Activated CD8-positive, alpha-beta memory T cell treated with anti-CD3 and anti-CD28 coated beads for 4 hours (primary cell): ENCODE measurements at regions not wholly inside any gene's neighbourhood (a gene's known extent, or its start where the extent isn't known, plus 50 kb on each side); places are given as distances from the start of the nearest gene placed in this dataset.
"Not testable (repeated sequence)": the region's sequence is repeated elsewhere in the genome, so short reads cannot be mapped to it uniquely, and the experiment has no call there.

Source experiments
- DNase-seq, 2 donors: peaks; one replicate each; pipeline ENCODE4 v3.0.0-alpha.2; 2020; ENCODE audit warnings: low read depth in 2 of 2

DNA sequence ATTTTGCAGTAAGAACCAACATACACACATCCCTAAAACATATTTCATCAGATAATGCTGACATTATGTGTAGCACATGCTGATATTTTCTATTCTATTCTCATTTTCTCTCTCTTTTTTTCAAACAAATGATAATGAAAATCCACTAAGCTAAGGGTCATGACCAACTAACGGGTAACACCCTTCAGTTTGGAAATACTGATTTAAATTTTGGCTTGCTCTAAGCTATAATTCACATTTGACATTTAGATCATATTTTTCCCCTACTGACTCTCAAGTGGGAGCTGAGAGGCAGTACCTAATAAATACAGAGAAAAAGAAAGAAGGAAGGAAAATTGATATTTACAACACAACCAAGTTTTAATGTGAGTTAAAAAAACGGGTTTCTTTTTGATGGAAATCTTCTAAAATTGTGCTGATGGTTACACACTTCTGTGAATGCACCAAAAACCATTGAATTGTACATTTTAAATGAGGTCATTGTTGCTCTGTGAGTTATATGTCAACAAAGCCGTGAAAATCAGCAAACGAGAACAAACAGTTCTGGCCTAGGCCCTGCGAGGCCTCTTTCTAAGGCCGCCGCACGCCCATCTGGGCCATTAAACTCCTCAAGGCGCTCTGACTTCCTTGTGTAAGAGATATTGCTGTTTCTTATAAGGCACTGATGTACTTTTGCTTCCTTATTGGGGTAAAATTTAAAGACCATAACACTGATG is 124.2 kb downstream of the GALR1 start:
- no peak for DNase-seq

DNA sequence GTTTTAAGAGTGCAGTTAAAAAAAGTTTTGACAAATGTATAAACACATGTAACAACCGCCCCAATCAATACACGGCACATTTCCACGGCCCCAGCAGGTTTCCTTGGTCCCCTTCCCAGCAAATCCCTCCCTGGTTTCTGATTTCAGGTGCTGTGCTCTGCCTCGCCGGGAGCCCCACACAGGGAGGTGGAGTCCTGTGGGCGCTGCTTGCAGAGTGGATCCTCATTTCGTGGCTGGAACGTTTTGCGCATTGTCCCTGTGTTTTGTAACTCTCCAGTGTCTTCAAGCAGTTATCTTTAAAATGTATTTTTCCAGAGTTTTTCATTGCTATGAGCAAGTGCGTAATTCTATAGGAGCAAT is 124.8 kb downstream of the GALR1 start:
- DNase-seq = no peak

DNA sequence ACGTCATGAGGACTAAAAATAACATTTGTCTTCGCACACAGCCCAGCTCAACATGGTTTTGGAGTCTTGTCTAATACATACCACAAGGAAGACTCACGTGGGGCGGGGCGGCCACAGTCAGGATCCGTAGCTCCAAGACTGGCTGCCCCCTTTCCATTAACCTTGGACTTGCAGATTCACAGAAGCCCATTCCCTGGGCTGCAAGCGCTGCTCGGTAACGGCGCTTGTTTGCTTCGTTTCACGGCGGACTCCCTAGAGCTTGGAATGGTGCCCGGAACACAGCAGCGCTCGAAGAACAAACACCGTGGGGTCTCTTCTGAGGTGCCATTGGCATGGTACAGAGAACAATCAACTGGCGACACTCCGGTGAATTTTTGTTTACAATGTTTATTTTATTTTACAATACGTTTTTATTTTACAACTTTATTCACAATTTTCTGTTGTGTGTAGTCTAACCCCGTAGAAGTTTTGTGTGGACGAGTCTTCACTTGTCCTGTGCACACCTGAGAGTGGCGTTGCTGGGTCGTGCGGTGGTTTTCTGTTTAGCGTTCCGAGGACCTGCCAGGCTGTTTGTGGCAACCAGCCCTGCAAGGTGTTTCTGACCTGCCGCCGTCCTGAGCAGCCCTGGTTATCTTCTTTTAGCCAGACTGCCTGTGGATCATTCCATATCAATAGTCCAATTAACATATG is 126.5 kb downstream of the GALR1 start:
- no peak for DNase-seq

DNA sequence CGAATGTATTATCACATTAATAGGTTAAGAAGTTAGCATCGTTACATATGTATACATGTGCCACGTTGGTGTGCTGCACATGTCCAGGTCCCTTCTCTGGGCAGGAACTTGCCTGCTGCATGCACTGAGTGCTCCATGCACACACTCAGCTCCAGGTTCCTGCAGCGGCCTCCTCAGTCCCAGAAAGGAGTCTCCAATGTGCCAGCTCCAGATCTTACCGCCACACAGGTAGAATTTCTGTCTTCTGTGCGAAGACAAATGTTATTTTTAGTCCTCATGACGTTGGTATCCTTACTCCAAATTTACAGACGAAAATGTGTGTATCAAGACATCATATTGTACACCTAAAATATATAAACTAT is 127.1 kb downstream of the GALR1 start:
- no peak for DNase-seq

DNA sequence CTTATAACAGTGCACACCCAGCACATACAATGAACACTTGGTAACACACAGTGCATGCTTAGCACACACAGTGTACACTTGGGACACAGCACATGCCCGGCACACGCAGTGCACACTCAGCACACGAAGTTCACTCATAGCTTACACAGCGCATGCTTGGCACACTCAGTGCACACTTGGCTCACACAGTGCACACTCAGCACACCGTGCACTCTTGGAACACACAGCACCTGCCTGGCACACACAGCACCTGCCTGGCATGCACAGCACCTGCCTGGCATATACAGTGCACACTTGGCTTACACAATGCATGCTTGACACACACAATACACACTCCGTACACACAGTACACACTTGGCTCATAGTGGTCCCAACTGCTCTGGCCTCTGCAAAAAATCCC is 128.2 kb downstream of the GALR1 start:
- DNase-seq = no peak

DNA sequence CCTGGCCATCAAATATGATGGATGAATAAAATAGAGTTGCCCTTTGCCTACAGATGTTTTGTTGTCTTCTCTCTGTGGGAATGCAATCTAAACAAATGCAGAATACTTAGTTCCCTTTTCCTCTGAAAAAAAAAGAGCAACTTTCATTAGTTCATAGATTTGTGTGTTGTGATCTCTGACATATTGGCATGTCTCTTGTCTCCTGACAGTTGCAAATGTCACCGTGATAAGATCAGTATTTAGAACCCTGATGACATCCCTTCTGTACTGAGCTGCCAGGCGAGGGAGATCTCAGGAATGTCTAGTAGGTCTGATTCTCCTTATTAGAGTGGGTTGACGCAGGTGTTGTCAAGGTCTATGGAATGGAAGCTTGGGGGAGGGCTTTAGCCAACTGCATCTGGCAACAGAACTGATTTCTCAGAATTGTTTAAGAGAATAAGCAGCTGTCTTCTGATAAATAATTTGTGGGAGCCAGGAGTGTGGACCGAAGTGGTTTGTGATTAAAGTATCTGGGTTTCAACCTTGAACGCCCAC is 130.4 kb downstream of the GALR1 start:
- DNase-seq = no peak

DNA sequence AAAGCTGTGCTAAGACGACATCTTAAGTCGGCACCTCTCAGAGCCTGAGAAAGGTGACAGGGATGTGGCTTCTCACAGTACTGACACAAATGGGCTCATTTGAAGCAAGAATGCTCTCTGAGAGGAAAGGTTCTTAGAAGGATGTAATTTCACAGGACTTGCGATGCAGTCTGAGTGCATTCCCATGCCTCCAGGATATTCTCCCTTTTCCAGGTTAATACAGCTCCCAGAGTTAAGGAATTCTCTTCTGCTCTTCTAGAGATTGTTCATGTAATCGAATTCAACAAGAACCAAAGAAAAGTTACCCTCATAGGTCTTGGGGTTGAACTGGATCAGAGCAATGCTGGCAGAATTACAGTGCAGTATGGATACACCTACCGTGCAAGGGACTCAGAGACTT is 131.0 kb downstream of the GALR1 start:
- no peak for DNase-seq

DNA sequence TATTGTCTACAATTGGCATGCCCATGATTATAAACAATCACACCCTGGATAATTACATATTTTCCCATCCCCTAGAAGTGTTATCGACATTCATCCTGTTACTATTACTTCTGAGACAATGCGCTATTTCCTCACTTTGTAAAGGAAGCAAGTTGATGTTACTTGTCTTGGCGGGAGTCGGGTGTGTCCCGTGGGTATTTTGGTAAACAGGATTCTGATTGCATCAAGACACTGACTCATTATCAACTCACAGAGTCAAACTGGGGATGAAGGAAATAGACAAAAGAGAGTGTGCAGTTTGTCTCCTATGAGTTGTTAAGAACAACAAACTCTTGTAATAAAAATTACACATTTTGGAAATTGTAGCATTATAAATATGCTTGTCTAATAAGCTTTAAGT is 142.7 kb downstream of the GALR1 start:
- no peak for DNase-seq

DNA sequence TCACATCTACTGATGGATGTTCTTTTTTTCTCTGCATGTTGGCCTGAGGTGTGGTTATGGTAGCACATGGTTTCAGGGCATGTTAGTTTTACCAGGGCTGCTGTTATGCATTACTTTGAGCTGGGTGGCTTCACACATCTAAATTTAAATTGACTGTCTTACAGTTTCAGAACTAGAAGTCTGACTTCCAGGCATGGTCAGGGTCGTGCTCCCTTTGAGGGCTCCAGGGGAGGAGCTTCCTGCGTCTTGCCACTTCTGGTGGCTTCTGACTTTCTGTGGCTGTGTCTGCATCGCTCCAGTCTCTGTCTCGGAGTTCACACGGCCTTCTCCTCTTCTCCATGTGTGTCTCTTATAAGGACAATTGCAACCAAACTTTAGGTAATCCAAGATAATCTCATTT is 143.9 kb downstream of the GALR1 start:
- no peak for DNase-seq

DNA sequence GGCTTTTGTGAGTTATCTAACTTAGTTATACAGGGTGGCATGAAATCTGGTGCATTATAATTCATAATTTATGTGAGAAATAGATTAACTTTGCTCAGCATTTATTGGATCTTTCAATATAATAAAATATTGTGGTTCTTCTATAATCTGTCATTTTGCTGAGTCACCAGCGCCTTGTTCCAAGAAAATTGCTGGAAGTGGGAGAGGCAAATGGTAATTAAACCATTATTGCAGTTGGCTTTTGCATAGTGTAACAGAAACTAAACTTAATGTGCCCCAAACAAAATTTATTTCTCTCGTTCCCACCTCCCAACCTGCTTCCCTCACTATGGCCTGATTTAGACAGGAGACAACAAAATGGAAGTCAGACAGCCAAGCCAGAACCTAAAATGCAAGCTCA is 146.3 kb downstream of the GALR1 start:
- no peak for DNase-seq

DNA sequence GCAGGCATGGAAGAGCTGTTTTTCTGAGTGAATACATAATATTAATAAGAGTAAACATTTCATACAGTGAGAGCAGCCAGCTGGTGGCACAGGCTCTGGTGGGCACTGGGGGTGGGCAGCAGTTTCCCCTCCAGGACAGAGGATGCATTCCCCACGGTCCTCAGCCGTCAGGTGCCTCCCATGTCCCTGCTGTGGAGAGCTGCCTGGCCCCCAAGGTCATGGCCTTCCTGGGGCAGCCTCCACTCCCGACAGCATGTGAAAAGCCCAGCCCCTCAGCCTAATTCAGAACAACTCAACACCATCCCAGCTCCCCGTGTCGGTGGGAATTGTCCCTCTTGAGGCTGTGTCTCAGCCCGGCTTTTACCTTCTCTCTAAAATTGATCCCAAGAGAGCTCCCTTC is 147.4 kb downstream of the GALR1 start:
- DNase-seq = no peak

DNA sequence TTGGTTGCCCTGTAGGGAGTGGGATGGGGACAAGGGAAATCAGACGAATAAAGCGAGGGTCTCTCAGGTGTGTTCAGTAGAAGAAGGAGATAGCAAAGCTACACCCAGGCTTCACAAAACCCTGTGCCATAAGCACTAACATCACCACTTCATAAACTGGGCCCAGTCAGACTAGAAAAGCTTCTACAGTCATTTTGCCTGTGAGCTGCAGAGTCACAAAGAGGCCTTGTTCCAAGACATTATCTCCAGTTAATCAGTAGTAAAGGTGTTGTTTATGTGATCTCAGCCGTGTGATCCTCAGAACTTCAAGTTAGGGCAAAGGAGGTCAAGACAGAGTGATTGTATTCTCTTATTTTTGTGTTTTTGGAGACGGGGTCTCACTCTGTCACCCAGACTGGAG is 148.0 kb downstream of the GALR1 start:
- no peak for DNase-seq

DNA sequence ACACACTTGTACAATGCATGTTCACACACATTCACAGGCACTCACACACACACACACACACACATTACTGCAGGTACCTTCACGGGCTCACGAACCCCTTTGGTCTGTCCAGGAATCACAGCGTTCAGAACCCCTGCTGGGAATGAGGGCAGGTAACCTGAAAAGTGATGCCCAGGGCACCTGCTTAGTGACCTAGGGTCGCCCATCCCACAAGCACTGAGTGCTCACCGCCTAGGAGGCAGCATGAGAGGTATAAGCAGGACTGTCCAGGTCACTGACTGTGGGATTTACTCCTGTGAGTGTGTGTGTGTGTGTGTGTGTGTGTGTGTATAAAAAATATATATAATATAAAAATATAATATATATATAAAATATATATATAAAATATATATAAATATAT is 150.9 kb downstream of the GALR1 start:
- no peak for DNase-seq

DNA sequence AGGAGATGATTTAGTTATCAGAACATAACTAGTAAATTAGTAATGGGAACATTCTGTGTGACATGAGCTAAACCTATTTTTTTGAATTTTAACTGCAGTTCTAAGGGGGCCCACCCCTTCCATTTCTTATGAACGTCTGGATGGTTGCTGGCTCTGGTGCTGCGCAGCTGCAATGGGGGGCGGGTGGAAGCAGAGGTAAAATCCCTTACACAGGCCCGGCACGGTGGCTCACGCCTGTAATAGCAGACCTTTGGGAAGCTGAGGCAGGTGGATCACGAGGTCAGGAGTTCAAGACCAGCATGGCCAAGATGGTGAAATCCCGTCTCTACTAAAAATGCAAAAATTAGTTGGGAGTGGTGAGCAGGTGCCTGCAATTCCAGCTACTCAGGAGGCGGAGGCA is 151.5 kb downstream of the GALR1 start:
- DNase-seq = no peak

DNA sequence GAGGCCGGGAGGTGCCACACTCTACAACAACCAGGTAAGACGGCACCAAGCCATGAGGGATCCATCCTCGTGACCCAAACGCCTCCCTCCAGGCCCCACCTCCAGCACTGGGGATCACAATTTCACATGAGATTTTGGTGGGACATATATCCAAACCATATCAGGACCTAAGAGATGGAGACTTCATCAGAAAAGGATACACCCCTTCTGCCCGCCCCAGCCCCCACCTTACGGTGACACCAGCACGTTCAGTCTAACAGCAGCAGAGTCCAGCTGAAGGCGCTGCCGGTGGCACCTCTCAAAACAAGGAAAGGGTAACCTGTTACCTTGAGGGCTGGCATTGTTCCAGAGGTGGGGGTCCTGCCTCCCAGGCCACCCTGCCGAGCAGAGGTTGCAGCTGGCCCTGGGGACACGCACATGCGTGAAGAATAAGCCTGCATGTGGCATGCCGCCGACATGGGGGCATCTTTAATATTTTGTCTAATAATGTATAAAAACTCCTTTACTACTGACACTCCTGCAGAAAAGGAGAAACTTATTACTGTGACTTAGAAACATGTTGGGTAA is 154.4 kb downstream of the GALR1 start:
- no peak for DNase-seq

DNA sequence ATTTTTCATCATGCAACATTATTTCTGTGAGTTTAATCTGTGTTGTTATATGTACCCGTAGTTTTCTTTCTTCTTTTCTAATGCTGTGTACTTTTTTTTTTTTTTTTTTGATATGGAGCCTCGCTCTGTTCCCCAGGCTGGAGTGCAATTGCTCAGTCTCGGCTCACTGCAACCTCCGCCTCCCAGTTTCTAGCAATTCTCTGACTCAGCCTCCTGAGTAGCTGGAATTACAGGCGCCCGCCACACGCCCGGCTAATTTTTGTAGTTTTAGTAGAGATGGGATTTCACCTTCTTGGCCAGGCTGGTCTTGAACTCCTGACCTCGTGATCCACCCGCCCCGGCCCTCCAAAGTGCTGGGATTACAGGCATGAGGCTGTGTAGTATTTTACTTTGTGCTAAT is 155.4 kb downstream of the GALR1 start:
- DNase-seq = no peak

DNA sequence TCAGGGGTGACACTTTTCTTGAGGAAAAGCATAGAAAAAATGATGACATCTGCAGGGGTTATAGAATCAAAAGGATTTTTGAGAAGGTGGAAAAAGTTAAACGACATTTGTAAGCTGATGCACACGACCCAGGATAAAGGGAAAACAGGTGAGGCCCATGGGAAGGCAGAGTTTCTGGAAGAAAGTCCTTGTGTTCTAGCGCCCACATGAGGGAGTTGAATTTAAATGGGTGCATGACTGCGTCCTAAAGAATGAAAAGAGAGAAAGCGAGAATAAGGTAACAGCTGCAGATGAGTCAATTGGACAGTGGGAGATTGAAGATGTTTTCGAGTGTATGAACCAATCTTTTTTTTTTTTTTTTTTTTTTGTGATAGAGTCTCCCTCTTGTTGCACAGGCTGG is 158.1 kb downstream of the GALR1 start:
- DNase-seq = no peak

DNA sequence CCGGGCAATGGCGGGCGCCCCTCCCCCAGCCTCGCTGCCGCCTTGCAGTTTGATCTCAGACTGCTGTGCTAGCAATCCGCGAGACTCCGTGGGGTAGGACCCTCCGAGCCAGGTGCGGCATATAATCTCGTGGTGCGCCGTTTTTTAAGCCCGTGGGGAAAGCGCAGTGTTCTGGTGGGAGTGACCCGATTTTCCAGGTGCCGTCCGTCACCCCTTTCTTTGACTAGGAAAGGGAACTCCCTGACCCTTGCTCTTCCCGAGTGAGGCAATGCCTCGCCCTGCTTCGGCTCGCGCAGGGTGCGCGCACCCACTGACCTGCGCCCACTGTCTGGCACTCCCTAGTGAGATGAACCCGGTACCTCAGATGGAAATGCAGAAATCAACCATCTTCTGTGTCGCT is 171.9 kb downstream of the GALR1 start:
- DNase-seq = not testable (repeated sequence)

DNA sequence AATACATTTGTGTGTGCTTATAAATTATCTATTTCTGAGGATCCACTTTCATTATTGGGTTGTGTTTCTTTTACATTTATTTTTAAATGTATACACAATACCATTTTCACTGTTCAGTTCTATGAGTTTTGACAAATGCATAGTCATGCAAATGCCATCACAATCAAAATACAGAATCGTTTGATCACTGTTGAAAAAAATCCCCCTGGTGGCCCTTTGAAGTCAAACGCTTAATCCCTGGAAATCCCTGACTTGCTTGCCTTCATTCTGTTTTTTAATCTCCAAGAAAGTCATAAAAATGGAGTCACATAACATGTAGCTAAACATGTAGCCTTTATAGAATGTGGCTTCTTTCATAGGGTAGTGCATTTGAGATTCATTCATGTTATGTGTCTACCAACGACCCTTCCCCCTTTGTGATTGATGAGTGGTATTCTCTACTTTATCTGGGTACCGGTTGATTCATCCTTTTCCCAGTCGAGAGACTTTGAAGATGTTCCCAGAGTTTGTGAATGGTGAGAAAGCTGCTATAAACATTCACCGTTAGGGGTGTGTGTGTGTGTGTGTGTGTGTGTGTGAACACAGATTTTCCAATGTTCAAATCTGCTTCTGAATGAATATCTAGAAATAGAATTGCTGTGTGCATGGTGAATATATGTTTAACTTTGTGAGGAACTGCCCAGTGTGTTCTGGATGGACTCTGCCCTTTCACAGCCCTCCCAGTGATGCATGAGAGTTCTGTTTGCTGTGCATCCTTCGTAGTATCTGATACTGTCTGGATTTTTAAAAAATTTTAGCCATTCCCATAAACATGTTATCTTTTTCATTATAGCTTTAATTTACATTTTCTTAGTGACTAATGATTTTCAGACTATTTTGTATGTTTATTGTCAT is 173.6 kb downstream of the GALR1 start:
- DNase-seq = no peak

DNA sequence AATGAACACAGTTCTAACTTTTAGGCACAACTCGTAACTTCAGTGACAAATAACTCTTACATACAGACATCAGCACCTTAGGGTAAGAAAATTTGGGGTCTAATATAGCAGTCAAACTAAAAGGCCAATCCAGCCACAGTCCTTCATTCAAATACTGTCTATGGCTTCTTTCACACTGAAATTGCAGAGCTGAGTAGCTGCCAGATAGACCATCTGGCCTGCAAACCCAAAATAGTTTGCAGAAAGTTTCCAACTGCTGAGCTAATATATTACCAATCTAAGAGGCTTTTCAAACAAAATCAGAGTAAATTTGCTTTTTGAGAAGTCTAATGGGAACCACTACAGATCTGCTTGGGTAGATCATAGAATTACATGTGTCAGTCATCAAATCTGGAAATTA is 183.4 kb downstream of the GALR1 start:
- no peak for DNase-seq

DNA sequence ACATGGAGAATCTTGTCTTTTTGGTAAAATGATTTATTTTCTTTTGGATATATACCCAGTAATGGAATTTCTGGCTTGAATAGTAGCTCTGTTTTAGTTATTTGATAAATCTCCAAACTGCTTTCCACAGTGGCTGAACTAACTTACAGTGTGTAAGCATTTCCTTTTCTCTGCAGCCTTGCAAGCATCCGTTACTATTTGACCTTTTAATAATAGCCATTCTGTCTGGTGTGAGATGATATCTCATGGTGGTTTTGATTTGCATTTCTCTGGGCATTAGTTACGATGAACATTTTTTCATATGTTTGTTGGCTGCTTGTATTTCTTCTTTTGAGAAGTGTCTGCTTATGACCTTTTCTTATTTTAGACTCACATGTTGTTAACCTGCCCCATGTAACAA is 190.2 kb downstream of the GALR1 start:
- no peak for DNase-seq

DNA sequence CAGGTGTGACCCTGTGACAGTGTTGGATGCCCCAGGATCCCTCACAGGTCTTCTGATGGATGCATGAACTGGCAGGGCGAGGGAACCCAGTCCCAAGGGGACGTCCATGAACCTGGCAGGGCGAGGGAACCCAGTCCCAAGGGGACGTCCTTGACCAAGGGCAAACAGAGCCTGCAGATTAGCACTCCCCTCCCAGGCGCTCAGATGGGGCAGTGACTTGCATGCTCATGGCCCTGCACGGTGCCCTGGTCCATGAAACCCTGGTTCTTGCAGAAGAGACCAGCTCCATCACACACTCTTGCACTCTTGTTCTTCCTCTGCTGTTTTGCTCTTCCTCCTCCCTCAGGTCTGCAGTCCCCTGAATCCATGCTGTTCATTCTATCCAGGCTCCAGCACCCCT is 192.7 kb downstream of the GALR1 start:
- no peak for DNase-seq
